PFSK-1 (cell line): ENCODE measurements at regions not wholly inside any gene's neighbourhood (a gene's known extent, or its start where the extent isn't known, plus 50 kb on each side); places are given as distances from the start of the nearest gene placed in this dataset.
A peak's percentile ranks its signal among the peaks of the same experiment; 100 is the strongest.

ENCODE experiments used
- FOXP2 ChIP-seq: optimal IDR thresholded peaks from 2 replicates; pipeline ENCODE3; 2011; ENCODE audit warnings: borderline replicate concordance, control low read depth, inconsistent platforms; ENCODE audit not compliant: insufficient read depth; ENCODE audit errors: extremely low read length, extremely low read depth
- POLR2AphosphoS5 ChIP-seq: IDR thresholded peaks from 2 replicates; pipeline ENCODE4 v1.6.1; 2012; ENCODE audit warnings: low read depth, mild to moderate bottlenecking, control low read depth, low read length, moderate library complexity
- REST ChIP-seq, 2 experiments: IDR thresholded peaks; 2 replicates each; pipeline versions ENCODE4 v1.6.1 to v1.8.0; 2011 to 2012; ENCODE audit warnings: low read depth in 2 of 2, low read length in 2 of 2, control low read depth in 1 of 2, inconsistent platforms in 1 of 2, mild to moderate bottlenecking in 1 of 2, moderate library complexity in 1 of 2; ENCODE audit not compliant: insufficient read depth in 1 of 2
- SIN3A ChIP-seq: IDR thresholded peaks from 2 replicates; pipeline ENCODE4 v1.6.1; 2012; ENCODE audit warnings: mild to moderate bottlenecking, low read length, moderate library complexity, borderline replicate concordance; ENCODE audit not compliant: insufficient read depth
- TAF1 ChIP-seq: IDR thresholded peaks from 2 replicates; pipeline ENCODE4 v1.6.1; 2012; ENCODE audit warnings: low read length, control low read depth, borderline replicate concordance; ENCODE audit not compliant: insufficient read depth

GRCh38 chr21:39021478-39021832 is 161.8 kb downstream of the PSMG1 start:
- no peak for TF ChIP-seq FOXP2
- TF ChIP-seq REST (IDR thresholded peaks at IDR 0.05; ENCODE audit: insufficient read depth in 1 of 2, low read depth in 2 of 2, low read length in 2 of 2): no peak
- TF ChIP-seq POLR2AphosphoS5: no peak
- TF ChIP-seq TAF1: no peak
- no peak for TF ChIP-seq SIN3A

DNA sequence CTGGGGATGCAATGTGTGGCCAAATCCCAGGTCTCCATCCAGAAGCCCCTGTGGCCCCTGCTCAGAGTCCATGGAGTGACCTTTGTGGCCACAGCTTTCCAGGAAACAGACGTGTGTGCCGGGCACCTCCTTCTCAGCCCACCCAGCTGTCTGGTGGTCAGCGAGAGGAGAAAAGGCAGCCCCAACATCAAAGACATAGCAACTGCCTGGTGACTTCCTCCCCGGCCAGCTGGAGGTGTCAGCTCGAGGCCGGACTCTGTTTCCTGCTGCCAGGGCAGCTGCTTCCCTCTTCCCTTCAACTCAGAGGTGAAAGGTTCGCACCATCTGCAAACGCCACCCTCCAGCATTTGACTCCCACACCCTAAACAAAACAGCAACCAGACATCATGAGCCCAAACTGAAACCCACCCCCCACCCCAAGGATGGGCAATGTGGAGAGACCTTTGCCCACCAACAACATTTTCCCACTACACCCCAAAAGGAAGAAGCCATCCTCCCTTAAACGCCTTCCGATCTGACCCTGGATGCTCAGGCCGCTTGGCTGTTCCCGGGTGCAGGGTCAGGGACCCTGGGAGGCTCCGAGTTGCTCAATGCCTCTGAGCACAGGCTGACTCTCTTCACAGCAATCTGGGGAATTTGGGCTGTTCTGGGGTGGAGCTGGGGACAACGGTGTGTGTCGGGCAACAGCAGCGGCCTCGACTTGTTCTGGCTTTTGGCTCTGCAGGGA is 162.3 kb downstream of the PSMG1 start:
- TF ChIP-seq FOXP2 (peak; percentile 41), POLR2AphosphoS5 (no peak)

GRCh38 chr21:39018730-39019129 is 164.5 kb downstream of the PSMG1 start:
- TF ChIP-seq TAF1 (no peak), REST (IDR thresholded peaks at IDR 0.05; ENCODE audit: insufficient read depth in 1 of 2, low read depth in 2 of 2, low read length in 2 of 2) (no peak), POLR2AphosphoS5 (no peak), SIN3A (no peak), FOXP2 (no peak)

GRCh38 chr21:39016740-39017315 is 166.4 kb downstream of the PSMG1 start:
- TF ChIP-seq FOXP2 (no peak), TAF1 (no peak), REST (IDR thresholded peaks at IDR 0.05; ENCODE audit: insufficient read depth in 1 of 2, low read depth in 2 of 2, low read length in 2 of 2) (no peak), SIN3A (no peak), POLR2AphosphoS5 (no peak)

DNA sequence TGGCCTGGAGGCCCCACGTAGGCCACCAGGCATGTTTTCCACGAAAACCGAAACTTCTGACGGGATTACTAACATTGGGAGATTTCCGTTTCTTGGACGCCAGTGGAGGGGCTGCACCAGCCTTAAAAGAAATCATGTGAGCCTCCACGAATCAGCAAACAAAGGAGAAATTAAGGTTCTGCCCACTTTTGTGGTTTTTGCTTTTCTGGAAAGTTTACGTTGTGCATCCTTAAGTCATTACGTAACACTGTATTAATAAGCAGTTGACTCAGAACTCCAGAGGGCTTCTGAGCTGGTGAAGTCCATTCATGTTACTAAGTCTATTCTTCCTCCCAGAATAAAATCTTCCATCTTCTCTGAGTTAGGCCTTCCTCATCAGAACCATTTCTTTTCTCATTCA is 168.5 kb downstream of the PSMG1 start:
- no peak for TF ChIP-seq REST (IDR thresholded peaks at IDR 0.05; ENCODE audit: insufficient read depth in 1 of 2, low read depth in 2 of 2, low read length in 2 of 2)
- TF ChIP-seq POLR2AphosphoS5: no peak
- no peak for TF ChIP-seq SIN3A
- no peak for TF ChIP-seq FOXP2
- TF ChIP-seq TAF1: no peak
